NAMALWA (cell line): ENCODE measurements at regions not wholly inside any gene's neighbourhood (a gene's known extent, or its start where the extent isn't known, plus 50 kb on each side); places are given as distances from the start of the nearest gene placed in this dataset.
"Not testable (repeated sequence)": the region's sequence is repeated elsewhere in the genome, so short reads cannot be mapped to it uniquely, and the experiment has no call there.

Source experiments
- DNase-seq: peaks from one replicate; pipeline ENCODE4 v3.0.0-alpha.2; 2015; ENCODE audit warnings: low spot score

GRCh38 chr17:71441098-71441497, 679.7 kb upstream of the SOX9 start:
- DNase-seq = no peak

DNA sequence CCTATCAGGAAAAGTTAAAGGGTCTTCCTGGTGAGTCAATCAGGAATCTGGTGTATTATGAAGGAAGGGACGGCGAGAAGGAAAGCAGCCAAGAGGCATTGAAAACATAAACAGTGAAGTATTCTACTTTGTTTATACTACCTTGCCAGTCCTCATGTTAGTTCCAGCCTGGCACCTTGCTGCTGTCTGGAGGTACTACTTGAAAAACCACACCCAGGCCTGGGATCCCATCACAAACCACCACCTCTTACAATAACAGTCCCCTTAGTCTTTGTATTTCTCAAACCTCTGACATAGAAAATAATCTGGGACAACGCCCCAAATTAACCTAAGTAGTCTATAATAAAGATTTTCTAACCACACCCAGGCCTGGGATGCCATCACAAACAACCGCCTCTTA, 676.7 kb upstream of the SOX9 start:
- no peak for DNase-seq

GRCh38 chr17:71446645-71447437, 674.0 kb upstream of the SOX9 start:
- no peak for DNase-seq

DNA sequence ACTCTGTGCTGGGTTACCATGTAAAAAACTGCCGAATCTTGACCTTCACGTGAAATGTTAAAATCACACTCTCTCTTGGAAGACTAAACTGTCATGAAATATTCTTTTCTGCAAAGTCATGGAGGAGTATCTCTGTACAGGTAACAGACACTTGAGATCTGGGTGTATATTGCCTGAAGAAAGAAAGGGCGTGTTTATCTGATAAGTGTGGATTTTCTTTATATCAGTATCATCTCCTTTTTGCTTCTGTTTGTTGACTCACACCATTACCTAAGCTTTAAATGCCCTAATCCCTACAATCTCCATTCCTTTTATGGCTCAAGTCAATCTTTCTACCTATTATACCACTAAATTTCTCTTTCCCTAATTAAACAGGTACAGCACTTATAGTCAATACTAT, 673.2 kb upstream of the SOX9 start:
- no peak for DNase-seq

DNA sequence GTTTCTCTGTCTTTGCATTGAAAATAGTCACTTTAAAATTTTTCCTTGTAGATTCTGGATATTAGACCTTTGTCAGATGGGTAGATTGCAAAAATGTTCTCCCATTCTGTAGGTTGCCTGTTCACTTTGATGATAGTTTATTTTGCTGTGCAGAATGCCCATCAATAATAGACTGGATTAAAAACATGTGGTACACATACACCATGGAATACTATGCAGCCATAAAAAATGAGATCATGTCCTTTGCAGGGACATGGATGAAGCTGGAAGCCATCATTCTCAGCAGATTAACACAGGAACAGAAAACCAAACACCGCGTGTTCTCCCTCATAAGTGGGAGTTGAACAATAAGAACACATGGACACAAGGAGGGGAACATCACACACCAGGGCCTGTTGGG, 670.2 kb upstream of the SOX9 start:
- not testable (repeated sequence) for DNase-seq

- DNase-seq = no peak
These were observed 666.9 kb upstream of the SOX9 start for GRCh38 chr17:71453876-71454422.

DNA sequence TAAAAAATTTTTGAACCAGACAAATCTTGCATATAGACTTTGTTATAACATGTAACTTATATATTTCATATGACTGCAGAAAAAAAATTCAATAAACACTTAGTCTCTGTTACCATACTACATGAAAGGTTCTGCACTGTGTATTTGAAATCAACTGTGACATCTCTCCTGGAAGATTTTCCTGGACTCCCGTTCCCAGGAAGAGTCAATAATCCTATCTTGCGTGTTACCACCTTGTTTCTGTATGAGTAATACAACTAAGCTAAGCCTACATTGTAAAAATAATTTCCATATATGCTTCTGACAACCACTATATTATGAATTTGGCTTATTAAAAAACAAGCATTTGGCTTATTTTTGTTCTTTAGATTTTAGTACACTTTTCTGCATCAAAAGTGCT, 665.6 kb upstream of the SOX9 start:
- no peak for DNase-seq

- DNase-seq = no peak
These were observed 662.5 kb upstream of the SOX9 start for GRCh38 chr17:71458322-71458721.

GRCh38 chr17:71460943-71461342, 659.9 kb upstream of the SOX9 start:
- DNase-seq = peak; percentile 21

DNA sequence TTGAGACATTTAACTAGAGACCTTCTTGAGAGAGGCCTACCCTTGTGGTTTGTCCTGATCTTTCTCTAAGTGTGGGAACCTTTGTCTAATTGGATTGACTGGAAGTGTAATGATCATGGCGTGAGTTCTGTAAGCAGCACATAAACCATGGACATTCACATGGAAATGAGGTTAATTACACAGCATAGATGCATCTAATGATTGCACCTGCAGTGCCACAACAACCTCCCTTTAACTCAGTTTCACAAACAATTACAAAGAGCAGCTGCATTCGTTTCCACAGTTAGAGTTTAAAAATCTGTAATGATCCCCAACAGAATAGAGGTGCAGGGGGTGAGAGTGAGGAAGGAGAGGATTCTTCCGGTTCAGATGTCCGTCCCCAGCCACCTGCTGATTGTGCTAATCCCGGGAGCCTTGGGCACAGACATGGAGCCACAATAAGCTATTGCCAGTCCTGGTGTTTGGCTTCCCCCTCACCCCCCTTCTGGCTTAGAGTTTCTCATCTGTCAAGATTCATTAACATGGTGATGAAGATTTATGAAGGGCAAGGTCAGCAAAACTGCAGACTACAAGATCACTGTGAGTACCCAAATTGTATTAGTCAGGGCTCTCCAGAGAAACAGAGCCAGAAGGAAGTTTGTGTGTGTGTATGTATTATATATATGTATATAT, 659.2 kb upstream of the SOX9 start:
- DNase-seq = no peak

DNA sequence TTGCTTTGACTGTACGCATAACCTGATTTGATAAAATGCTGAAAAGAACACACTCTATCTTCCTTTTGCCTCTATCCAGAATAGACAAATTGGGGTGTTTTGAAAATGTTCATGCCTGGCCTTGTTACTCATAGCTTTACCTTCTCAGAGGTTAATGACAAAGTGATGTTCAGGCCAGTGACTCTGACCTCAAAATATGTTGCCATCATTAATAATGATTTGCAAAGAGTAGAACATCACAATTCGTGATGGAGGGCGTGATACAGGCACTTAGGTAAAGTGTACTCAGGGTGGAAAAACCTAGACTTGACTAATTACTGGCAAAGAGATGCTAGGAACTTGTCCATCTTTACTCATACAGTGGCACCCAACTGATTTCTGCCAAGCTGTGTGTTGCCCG, 656.6 kb upstream of the SOX9 start:
- DNase-seq = no peak

DNA sequence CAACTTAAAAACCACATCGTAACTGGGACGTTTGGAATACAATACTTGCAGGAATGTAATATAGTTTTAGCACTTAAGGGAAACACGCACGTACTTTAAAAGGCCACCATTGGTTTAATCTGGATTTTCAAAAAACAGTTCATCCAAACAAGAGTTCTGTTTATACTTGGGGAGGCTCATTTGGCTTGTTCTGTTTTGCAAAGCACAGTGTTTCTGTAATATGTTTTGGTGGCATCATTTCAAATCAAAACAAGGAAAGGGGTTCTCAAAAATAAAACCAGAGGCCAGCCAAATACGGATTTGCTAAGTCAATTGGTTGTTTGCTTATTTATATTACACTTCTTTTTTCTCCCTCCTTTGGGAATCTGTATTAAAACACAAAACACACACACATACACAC, 656.1 kb upstream of the SOX9 start:
- DNase-seq = no peak

- no peak for DNase-seq
These were observed 653.1 kb upstream of the SOX9 start for GRCh38 chr17:71467719-71468118.

GRCh38 chr17:71470062-71470461, 650.8 kb upstream of the SOX9 start:
- DNase-seq = no peak

DNA sequence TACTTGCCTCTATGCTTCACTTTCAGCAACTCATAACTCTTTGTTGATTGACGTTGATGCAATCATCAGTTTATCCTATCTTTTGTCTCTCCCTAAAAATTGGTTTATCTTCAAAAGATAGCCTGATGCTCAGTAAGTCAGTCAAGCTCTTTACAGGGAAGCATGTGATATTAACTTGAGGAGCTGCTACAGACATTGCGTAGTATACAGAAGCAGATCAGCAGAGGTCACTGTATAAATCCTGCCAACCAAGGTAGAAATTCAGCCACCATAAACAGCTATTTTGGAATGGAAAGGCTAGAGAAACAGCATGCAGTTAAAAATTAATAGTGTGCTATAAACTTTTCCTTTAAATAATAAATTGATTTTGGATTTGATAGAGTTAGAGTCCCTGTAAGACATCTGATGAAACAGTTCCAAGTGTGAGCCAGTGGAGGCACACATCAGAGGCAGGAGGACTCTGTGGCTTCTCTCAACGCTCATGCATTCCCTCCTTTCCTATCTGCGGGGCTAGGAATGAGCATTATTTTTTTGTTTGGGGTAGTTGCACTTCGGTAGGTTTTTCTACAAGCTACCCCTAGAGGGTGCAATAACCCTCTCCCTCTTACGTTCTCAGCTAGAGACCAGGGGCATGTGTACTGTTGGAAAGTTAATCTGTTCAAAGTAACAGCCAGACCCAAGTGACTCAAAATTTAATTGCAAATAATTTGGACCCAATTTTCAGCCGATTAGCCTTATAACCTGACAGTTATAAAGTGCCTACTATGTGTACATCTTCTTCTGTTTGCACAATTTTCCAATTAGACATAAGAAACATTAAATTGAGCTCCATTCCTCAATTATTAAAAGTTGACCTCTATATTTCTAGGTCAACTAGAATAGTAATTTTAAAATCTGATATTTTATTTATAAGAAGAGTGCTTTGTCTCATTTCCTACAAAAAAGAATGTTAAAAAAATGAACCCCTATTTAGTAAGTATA, 647.7 kb upstream of the SOX9 start:
- peak; percentile 62 for DNase-seq

- no peak for DNase-seq
These were observed 643.5 kb upstream of the SOX9 start for GRCh38 chr17:71477356-71477755.

GRCh38 chr17:71480099-71480498, 640.7 kb upstream of the SOX9 start:
- DNase-seq = no peak

GRCh38 chr17:71482625-71483024, 638.2 kb upstream of the SOX9 start:
- DNase-seq = no peak

DNA sequence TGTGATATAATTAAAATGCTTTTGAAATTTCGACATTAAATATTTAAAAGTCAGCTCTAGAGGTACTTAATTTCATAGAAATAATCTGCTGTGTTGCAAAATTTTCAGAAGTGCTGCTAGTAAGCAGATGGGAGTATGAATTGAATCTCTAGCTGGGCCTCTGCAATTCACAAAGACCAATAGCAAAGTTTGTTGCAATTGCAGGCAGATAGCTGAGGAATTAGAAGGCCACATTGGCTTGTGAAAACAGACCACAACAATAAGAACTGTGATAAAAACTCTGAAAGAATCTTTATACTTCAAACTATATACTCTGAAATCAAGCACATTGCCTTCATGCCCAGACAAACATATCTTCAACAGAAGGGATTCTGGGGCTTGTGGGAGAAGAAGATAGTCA, 636.3 kb upstream of the SOX9 start:
- no peak for DNase-seq

DNA sequence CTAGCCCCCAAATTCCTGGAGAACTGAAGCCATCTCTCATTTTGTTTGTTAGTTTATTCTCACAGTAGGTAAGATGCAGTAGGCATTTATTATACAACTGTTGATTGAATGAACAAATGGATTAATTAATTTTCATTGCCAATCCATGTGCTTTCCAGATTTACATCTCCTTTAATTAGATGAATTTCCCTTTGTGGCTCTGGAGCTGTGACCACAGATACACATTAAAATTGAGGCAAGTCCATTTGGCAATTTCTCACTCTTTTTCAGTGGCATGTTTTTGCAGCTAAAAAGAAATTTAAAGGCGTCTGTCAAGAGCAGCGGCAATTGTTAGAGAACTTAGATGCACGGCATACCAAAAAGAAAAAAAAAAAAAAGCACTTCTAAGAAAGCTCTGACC, 635.4 kb upstream of the SOX9 start:
- no peak for DNase-seq

- DNase-seq = no peak
These were observed 634.6 kb upstream of the SOX9 start for GRCh38 chr17:71486261-71486660.

DNA sequence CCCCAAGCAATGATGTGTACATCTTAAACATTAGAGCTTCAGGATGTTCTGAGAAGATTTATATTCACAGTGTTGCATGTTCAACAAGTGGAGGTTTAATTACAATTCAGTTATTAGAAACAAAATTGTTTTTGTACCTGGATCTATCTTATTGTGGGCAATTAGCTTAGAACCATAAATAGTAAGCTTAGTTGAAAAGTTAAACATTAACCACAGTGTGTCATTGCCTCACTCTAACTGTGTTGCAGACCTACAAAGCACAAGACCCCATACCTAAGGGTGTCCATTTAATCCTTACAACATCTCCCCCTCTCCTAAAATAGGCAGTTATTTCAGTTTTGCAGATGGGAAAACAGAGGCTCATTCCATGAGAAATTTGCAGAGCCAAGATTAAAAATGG, 632.0 kb upstream of the SOX9 start:
- DNase-seq = no peak
